ENCODE measurements at regions not wholly inside any gene's neighbourhood (a gene's known extent, or its start where the extent isn't known, plus 50 kb on each side); places are given as distances from the start of the nearest gene placed in this dataset.

- TF ChIP-seq CTCF (IDR thresholded peaks at IDR 0.05): no peak
- TF ChIP-seq MXI1 (IDR thresholded peaks at IDR 0.05; ENCODE audit: low read depth, low read length): no peak
- TF ChIP-seq RAD21 (IDR thresholded peaks at IDR 0.05; ENCODE audit: low read length): no peak
- no peak for TF ChIP-seq RCOR1 (IDR thresholded peaks at IDR 0.05; ENCODE audit: low read length)
- TF ChIP-seq, protein P1, sequence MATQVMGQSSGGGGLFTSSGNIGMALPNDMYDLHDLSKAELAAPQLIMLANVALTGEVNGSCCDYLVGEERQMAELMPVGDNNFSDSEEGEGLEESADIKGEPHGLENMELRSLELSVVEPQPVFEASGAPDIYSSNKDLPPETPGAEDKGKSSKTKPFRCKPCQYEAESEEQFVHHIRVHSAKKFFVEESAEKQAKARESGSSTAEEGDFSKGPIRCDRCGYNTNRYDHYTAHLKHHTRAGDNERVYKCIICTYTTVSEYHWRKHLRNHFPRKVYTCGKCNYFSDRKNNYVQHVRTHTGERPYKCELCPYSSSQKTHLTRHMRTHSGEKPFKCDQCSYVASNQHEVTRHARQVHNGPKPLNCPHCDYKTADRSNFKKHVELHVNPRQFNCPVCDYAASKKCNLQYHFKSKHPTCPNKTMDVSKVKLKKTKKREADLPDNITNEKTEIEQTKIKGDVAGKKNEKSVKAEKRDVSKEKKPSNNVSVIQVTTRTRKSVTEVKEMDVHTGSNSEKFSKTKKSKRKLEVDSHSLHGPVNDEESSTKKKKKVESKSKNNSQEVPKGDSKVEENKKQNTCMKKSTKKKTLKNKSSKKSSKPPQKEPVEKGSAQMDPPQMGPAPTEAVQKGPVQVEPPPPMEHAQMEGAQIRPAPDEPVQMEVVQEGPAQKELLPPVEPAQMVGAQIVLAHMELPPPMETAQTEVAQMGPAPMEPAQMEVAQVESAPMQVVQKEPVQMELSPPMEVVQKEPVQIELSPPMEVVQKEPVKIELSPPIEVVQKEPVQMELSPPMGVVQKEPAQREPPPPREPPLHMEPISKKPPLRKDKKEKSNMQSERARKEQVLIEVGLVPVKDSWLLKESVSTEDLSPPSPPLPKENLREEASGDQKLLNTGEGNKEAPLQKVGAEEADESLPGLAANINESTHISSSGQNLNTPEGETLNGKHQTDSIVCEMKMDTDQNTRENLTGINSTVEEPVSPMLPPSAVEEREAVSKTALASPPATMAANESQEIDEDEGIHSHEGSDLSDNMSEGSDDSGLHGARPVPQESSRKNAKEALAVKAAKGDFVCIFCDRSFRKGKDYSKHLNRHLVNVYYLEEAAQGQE (IDR thresholded peaks at IDR 0.05; ENCODE audit: low read depth, low read length): no peak
- TF ChIP-seq ELF1 (IDR thresholded peaks at IDR 0.05): no peak
These were observed 532.3 kb upstream of the ATP11B start (continued) for GRCh38 chr3:182261041-182261440.

- CTCF ChIA-PET: no interaction called here
- TF ChIP-seq SIN3A (IDR thresholded peaks at IDR 0.05; ENCODE audit: borderline replicate concordance, low read depth, low read length) (no peak), FOXJ3 (CRISPR knock-in tag; IDR thresholded peaks at IDR 0.05) (no peak), ZBTB33 (IDR thresholded peaks at IDR 0.05; ENCODE audit: borderline replicate concordance, low read depth) (no peak), ELF1 (IDR thresholded peaks at IDR 0.05) (no peak), NFIC (IDR thresholded peaks at IDR 0.05; ENCODE audit: borderline replicate concordance) (no peak), POLR2AphosphoS5 (IDR thresholded peaks at IDR 0.05; ENCODE audit: low read depth, low read length) (no peak), EP300 (IDR thresholded peaks at IDR 0.05; ENCODE audit: borderline replicate concordance in 1 of 2, low read depth in 1 of 2, low read length in 1 of 2) (no peak), RFX5 (IDR thresholded peaks at IDR 0.05; ENCODE audit: low read length) (no peak), MEF2A (IDR thresholded peaks at IDR 0.05; ENCODE audit: borderline replicate concordance, low read depth) (no peak), PBX3 (IDR thresholded peaks at IDR 0.05) (no peak), EZH2phosphoT487 (IDR thresholded peaks at IDR 0.05; ENCODE audit: borderline replicate concordance, low read depth) (no peak), MXI1 (IDR thresholded peaks at IDR 0.05; ENCODE audit: low read depth, low read length) (no peak), RXRA (IDR thresholded peaks at IDR 0.05; ENCODE audit: borderline replicate concordance, low read depth) (no peak)
- TF ChIP-seq, protein P1 (IDR thresholded peaks at IDR 0.05; ENCODE audit: low read depth, low read length): no peak
These were observed 524.6 kb upstream of the ATP11B start for GRCh38 chr3:182268711-182269110.

More at GRCh38 chr3:182268711-182269110, 524.6 kb upstream of the ATP11B start:
- Histone ChIP-seq H3K9ac (no peak overlapping the region), H2AFZ (ENCODE audit: low read depth) (no peak overlapping the region), H3F3A (replicated peaks; ENCODE audit: insufficient read depth) (no peaks in the 10 kb centered on the region), H4K20me1 (ENCODE audit: insufficient read depth) (no peaks in the 10 kb centered on the region), H3K4me3 (ENCODE audit: low read depth in 2 of 2, low read length in 1 of 2) (no peak overlapping the region), H3K36me3 (replicated peaks in 1 of 2; ENCODE audit: control insufficient read depth in 1 of 2, insufficient read depth in 2 of 2, low read length in 1 of 2) (no peaks in the 10 kb centered on the region), H3K27ac (ENCODE audit: low read depth in 2 of 2, low read length in 1 of 2) (no peak overlapping the region), H3K27me3 (ENCODE audit: insufficient read depth) (no peaks in the 10 kb centered on the region; the same call in 1 of the 2 replicates), H3K9me2 (no peaks in the 10 kb centered on the region), H3K4me1 (ENCODE audit: control insufficient read depth in 1 of 2, insufficient read depth in 2 of 2, low read depth in 1 of 2, low read length in 1 of 2) (no peaks in the 10 kb centered on the region), H3K9me3 (no peaks in the 10 kb centered on the region), H3K79me2 (ENCODE audit: insufficient read depth) (no peaks in the 10 kb centered on the region), H3K4me2 (no peak overlapping the region)
- POLR2A ChIA-PET: no interaction called here
- DNase-seq: no peak
- 38% methylated on average over 2 of the region's 4 CpGs for WGBS (ENCODE audit: low lambda C conversion rate)

All from SK-N-SH (cell line).